ENCODE measurements at regions not wholly inside any gene's neighbourhood (a gene's known extent, or its start where the extent isn't known, plus 50 kb on each side); places are given as distances from the start of the nearest gene placed in this dataset.

DNA sequence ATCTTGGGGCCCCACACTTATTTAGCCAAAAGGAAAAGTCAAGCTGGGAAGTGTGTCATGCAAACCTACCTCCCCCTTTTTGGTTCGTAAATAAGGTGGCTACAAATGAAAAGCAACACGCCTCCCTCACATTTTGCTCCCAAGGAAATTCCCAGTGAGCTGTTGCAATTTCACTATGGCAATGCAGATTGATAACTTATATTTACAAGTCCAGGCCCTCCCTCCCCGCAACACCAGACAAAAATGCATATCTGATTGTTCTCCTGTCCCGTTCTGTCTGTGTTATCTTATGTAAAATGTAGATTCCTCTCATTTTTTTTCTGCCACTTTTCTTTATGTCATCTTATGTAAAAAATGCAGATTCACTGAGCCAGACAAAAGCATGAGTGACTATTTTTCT, 1305.3 kb downstream of the SLITRK5 start:
- CTCF ChIA-PET, result no interaction called here
- TF ChIP-seq ZNF664 (tag by site-specific recombination; IDR thresholded peaks at IDR 0.05) (no peak), GLIS1 (tag by site-specific recombination; IDR thresholded peaks at IDR 0.05) (no peak), ZNF366 (tag by site-specific recombination; conservative IDR thresholded peaks at IDR 0.05) (no peak), IKZF3 (tag by site-specific recombination; IDR thresholded peaks at IDR 0.05) (no peak), ZNF23 (tag by site-specific recombination; IDR thresholded peaks at IDR 0.05; ENCODE audit: borderline replicate concordance) (no peak), OSR2 (tag by site-specific recombination; IDR thresholded peaks at IDR 0.05) (no peak), SETDB1 (IDR thresholded peaks at IDR 0.05; ENCODE audit: insufficient read length, low read length) (no peak), ZNF626 (tag by site-specific recombination; IDR thresholded peaks at IDR 0.05) (no peak)
- TF ChIP-seq, protein P1, sequence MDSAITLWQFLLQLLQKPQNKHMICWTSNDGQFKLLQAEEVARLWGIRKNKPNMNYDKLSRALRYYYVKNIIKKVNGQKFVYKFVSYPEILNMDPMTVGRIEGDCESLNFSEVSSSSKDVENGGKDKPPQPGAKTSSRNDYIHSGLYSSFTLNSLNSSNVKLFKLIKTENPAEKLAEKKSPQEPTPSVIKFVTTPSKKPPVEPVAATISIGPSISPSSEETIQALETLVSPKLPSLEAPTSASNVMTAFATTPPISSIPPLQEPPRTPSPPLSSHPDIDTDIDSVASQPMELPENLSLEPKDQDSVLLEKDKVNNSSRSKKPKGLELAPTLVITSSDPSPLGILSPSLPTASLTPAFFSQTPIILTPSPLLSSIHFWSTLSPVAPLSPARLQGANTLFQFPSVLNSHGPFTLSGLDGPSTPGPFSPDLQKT (IDR thresholded peaks at IDR 0.05; ENCODE audit: borderline replicate concordance, low read depth, low read length), result no peak
- TF ChIP-seq, protein P2, sequence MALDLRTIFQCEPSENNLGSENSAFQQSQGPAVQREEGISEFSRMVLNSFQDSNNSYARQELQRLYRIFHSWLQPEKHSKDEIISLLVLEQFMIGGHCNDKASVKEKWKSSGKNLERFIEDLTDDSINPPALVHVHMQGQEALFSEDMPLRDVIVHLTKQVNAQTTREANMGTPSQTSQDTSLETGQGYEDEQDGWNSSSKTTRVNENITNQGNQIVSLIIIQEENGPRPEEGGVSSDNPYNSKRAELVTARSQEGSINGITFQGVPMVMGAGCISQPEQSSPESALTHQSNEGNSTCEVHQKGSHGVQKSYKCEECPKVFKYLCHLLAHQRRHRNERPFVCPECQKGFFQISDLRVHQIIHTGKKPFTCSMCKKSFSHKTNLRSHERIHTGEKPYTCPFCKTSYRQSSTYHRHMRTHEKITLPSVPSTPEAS (tag by site-specific recombination; IDR thresholded peaks at IDR 0.05), result no peak

DNA sequence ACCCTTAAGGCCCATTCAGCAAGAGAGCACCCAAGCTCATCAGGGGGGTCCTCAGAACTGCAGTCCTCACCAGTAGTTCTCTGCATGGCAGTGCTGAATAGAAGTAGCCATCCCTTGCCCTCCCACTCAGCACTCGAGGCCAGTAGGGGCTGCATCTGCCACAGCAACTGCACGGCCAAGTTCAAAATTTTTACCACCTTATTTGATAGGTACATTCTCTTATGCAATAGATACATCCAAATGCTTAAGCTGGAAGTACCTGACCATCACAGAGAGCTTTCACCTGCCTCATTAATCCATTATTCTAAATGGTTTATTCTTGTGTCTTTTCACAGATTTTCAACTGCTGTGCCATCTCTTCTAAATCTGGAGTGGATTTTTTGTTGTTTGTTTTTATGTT, 1307.4 kb downstream of the SLITRK5 start:
- TF ChIP-seq HOXD13 (CRISPR knock-in tag; IDR thresholded peaks at IDR 0.05; ENCODE audit: borderline replicate concordance), result no peak
- TF ChIP-seq ZBTB20 (tag by site-specific recombination; IDR thresholded peaks at IDR 0.05), result no peak
- TF ChIP-seq, protein P3, sequence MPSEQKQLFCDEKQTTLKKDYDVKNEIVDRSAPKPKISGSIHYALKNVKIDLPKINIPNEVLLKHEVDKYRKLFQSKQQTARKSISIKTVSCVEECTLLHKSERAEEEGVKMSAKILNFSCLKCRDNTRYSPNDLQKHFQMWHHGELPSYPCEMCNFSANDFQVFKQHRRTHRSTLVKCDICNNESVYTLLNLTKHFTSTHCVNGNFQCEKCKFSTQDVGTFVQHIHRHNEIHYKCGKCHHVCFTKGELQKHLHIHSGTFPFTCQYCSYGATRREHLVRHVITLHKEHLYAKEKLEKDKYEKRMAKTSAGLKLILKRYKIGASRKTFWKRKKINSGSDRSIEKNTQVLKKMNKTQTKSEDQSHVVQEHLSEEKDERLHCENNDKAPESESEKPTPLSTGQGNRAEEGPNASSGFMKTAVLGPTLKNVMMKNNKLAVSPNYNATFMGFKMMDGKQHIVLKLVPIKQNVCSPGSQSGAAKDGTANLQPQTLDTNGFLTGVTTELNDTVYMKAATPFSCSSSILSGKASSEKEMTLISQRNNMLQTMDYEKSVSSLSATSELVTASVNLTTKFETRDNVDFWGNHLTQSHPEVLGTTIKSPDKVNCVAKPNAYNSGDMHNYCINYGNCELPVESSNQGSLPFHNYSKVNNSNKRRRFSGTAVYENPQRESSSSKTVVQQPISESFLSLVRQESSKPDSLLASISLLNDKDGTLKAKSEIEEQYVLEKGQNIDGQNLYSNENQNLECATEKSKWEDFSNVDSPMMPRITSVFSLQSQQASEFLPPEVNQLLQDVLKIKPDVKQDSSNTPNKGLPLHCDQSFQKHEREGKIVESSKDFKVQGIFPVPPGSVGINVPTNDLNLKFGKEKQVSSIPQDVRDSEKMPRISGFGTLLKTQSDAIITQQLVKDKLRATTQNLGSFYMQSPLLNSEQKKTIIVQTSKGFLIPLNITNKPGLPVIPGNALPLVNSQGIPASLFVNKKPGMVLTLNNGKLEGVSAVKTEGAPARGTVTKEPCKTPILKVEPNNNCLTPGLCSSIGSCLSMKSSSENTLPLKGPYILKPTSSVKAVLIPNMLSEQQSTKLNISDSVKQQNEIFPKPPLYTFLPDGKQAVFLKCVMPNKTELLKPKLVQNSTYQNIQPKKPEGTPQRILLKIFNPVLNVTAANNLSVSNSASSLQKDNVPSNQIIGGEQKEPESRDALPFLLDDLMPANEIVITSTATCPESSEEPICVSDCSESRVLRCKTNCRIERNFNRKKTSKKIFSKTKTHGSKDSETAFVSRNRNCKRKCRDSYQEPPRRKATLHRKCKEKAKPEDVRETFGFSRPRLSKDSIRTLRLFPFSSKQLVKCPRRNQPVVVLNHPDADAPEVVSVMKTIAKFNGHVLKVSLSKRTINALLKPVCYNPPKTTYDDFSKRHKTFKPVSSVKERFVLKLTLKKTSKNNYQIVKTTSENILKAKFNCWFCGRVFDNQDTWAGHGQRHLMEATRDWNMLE (tag by site-specific recombination; conservative IDR thresholded peaks at IDR 0.05; ENCODE audit: low read depth), result no peak
- TF ChIP-seq SP3 (tag by site-specific recombination; IDR thresholded peaks at IDR 0.05), result no peak
- TF ChIP-seq IKZF3 (tag by site-specific recombination; IDR thresholded peaks at IDR 0.05), result no peak
- TF ChIP-seq ZNF423 (tag by site-specific recombination; IDR thresholded peaks at IDR 0.05), result no peak
- TF ChIP-seq ZNF610 (tag by site-specific recombination; IDR thresholded peaks at IDR 0.05; ENCODE audit: borderline replicate concordance), result no peak
- TF ChIP-seq ZNF416 (tag by site-specific recombination; IDR thresholded peaks at IDR 0.05), result no peak
- no peak for TF ChIP-seq BCL11A (tag by site-specific recombination; IDR thresholded peaks at IDR 0.05; ENCODE audit: low read depth)
- TF ChIP-seq, protein P4, sequence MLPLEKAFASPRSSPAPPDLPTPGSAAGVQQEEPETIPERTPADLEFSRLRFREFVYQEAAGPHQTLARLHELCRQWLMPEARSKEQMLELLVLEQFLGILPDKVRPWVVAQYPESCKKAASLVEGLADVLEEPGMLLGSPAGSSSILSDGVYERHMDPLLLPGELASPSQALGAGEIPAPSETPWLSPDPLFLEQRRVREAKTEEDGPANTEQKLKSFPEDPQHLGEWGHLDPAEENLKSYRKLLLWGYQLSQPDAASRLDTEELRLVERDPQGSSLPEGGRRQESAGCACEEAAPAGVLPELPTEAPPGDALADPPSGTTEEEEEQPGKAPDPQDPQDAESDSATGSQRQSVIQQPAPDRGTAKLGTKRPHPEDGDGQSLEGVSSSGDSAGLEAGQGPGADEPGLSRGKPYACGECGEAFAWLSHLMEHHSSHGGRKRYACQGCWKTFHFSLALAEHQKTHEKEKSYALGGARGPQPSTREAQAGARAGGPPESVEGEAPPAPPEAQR (tag by site-specific recombination; IDR thresholded peaks at IDR 0.05), result no peak
- no peak for TF ChIP-seq ZNF600 (tag by site-specific recombination; IDR thresholded peaks at IDR 0.05)
- no peak for TF ChIP-seq ZNF174 (tag by site-specific recombination; IDR thresholded peaks at IDR 0.05)
- no peak for TF ChIP-seq MYNN (tag by site-specific recombination; IDR thresholded peaks at IDR 0.05; ENCODE audit: borderline replicate concordance)
- TF ChIP-seq ZNF777 (tag by site-specific recombination; IDR thresholded peaks at IDR 0.05; ENCODE audit: borderline replicate concordance), result no peak
- TF ChIP-seq ZNF548 (tag by site-specific recombination; IDR thresholded peaks at IDR 0.05), result no peak
- no peaks in the 10 kb centered on the region for H3K4me1 ChIP-seq (ENCODE audit: control insufficient read depth, insufficient read depth, low read length)
- no peaks in the 10 kb centered on the region for H3K36me3 ChIP-seq (ENCODE audit: control insufficient read depth in 2 of 2, insufficient read depth in 1 of 2, low read length in 2 of 2)
- no peak overlapping the region for H3K4me3 ChIP-seq (ENCODE audit: low read depth, low read length)
- H3K9me3 ChIP-seq (ENCODE audit: control insufficient read depth, insufficient read depth, low read depth, low read length), result no peaks in the 10 kb centered on the region
- no peak overlapping the region for H3K27ac ChIP-seq (ENCODE audit: extremely low read depth, low read depth, low read length)
- POLR2A ChIA-PET, result interaction anchor here (0.7 kb wide), 1 partner anchor 1337 kb away, joined by 3 read pairs; no protein-coding TSS in a partner anchor
- CTCF ChIA-PET, result interaction anchor here (0.5 kb wide), 1 partner anchor 722 kb away, joined by 3 read pairs; no protein-coding TSS in a partner anchor

More for the DNA sequence above, 1305.3 kb downstream of the SLITRK5 start:
- Histone ChIP-seq H3K27ac (ENCODE audit: extremely low read depth, low read depth, low read length) (no peak overlapping the region), H3K9me3 (ENCODE audit: control insufficient read depth, insufficient read depth, low read depth, low read length) (no peaks in the 10 kb centered on the region), H3K36me3 (ENCODE audit: control insufficient read depth in 2 of 2, insufficient read depth in 1 of 2, low read length in 2 of 2) (no peaks in the 10 kb centered on the region), H3K4me1 (ENCODE audit: control insufficient read depth, insufficient read depth, low read length) (no peaks in the 10 kb centered on the region), H3K4me3 (ENCODE audit: low read depth, low read length) (no peak overlapping the region)
- POLR2A ChIA-PET, result no interaction called here

Measured in HEK293 (cell line).